ENCODE measurements at regions not wholly inside any gene's neighbourhood (a gene's known extent, or its start where the extent isn't known, plus 50 kb on each side); places are given as distances from the start of the nearest gene placed in this dataset.

DNA sequence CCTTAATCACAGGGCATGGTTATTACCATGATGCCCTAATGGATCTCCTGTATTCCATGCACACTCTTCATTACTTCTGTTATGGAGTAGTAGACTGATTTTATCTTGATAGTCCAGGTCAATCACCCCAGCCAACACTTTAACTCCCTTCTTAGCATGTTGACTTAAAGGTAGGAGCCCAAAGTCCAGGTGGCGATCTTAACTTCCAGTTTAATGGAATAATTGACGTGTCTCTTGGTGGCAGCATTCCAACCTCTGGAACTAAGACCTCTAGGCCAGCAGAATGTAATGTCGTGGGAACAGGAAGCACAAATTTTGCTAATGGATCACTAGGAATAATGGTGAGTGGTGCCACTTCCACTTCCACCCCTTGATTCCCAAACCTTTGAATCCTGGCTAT is 687.2 kb upstream of the SGO1 start:
- TF ChIP-seq, protein P1, sequence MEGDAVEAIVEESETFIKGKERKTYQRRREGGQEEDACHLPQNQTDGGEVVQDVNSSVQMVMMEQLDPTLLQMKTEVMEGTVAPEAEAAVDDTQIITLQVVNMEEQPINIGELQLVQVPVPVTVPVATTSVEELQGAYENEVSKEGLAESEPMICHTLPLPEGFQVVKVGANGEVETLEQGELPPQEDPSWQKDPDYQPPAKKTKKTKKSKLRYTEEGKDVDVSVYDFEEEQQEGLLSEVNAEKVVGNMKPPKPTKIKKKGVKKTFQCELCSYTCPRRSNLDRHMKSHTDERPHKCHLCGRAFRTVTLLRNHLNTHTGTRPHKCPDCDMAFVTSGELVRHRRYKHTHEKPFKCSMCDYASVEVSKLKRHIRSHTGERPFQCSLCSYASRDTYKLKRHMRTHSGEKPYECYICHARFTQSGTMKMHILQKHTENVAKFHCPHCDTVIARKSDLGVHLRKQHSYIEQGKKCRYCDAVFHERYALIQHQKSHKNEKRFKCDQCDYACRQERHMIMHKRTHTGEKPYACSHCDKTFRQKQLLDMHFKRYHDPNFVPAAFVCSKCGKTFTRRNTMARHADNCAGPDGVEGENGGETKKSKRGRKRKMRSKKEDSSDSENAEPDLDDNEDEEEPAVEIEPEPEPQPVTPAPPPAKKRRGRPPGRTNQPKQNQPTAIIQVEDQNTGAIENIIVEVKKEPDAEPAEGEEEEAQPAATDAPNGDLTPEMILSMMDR (IDR thresholded peaks at IDR 0.05), result no peak
- TF ChIP-seq POLR2A (IDR thresholded peaks at IDR 0.05), result no peak

All from testis (tissue), 2 donors.